ENCODE measurements at regions not wholly inside any gene's neighbourhood (a gene's known extent, or its start where the extent isn't known, plus 50 kb on each side); places are given as distances from the start of the nearest gene placed in this dataset.

DNA sequence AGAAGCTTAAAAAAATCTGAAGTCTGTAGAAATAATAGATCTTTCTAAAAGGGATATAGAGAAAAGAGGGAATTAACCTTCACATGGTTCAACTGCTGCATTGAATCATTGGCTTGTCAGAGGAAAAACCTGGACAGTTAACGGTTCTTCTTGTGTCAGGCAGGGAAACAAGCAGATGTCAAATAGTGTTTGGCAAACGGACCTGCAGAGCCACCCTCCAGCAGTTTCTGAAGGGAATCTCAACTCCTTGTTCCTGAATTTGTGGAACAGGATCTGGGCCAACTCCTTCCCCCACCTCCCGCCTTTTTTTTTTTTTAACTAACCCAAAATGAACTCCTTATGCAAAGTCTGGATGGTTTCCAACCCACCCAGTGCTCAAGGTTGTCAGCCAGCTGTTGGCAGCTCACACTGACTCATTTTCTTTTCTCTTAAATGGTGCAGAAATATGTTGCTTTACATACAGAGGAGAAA, 187.3 kb downstream of the CAND1 start:
- Histone ChIP-seq H3K36me3 (ENCODE audit: control insufficient read depth in 2 of 2, extremely low read depth in 1 of 2, insufficient read depth in 2 of 2, low read length in 2 of 2) (no peaks in the 10 kb centered on the region), H3K27ac (ENCODE audit: control insufficient read depth, insufficient read depth, low read length) (no peak overlapping the region), H3K27me3 (ENCODE audit: control insufficient read depth, extremely low read depth, insufficient read depth, low read length) (no peaks in the 10 kb centered on the region), H4K20me1 (ENCODE audit: control insufficient read depth, extremely low read depth, insufficient read depth, low read length) (no peaks in the 10 kb centered on the region), H3K79me2 (ENCODE audit: control insufficient read depth, insufficient read depth, low read length) (no peaks in the 10 kb centered on the region), H3K4me1 (ENCODE audit: control insufficient read depth, extremely low read depth, insufficient read depth, low read length) (peaks cover 14% of the 10 kb centered on the region), H3K4me2 (ENCODE audit: control insufficient read depth, extremely low read depth, insufficient read depth, low read depth, low read length) (peak overlapping the region; percentile 10), H2AFZ (ENCODE audit: control insufficient read depth, low read length) (no peak overlapping the region), H3K9ac (ENCODE audit: control insufficient read depth, extremely low read depth, insufficient read depth, low read length) (no peak overlapping the region), H3K9me3 (ENCODE audit: control insufficient read depth, low read depth, low read length) (no peaks in the 10 kb centered on the region), H3K9me1 (ENCODE audit: control insufficient read depth, extremely low read depth, insufficient read depth, low read length) (no peaks in the 10 kb centered on the region), H3K4me3 (ENCODE audit: control insufficient read depth in 2 of 3, extremely low read depth in 1 of 3, insufficient read depth in 2 of 3, low read depth in 1 of 3, low read length in 3 of 3) (no peak overlapping the region)
- DNase-seq (ENCODE audit: low read depth, low spot score) = peak; percentile 30
- TF ChIP-seq, protein P1, sequence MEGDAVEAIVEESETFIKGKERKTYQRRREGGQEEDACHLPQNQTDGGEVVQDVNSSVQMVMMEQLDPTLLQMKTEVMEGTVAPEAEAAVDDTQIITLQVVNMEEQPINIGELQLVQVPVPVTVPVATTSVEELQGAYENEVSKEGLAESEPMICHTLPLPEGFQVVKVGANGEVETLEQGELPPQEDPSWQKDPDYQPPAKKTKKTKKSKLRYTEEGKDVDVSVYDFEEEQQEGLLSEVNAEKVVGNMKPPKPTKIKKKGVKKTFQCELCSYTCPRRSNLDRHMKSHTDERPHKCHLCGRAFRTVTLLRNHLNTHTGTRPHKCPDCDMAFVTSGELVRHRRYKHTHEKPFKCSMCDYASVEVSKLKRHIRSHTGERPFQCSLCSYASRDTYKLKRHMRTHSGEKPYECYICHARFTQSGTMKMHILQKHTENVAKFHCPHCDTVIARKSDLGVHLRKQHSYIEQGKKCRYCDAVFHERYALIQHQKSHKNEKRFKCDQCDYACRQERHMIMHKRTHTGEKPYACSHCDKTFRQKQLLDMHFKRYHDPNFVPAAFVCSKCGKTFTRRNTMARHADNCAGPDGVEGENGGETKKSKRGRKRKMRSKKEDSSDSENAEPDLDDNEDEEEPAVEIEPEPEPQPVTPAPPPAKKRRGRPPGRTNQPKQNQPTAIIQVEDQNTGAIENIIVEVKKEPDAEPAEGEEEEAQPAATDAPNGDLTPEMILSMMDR (optimal IDR thresholded peaks at IDR 0.05 in 1 of 3, IDR thresholded peaks at IDR 0.05 in 1 of 3, conservative IDR thresholded peaks at IDR 0.05 in 1 of 3; ENCODE audit: extremely low read depth in 1 of 3, insufficient read depth in 2 of 3, low read length in 3 of 3) = no peak
- TF ChIP-seq EZH2 (IDR thresholded peaks at IDR 0.05; ENCODE audit: low read length) = no peak
- peak; percentile 53 for FAIRE-seq
- dilution Hi-C loops (cut with MboI; ENCODE audit: extremely low pct_ligation_motif_present, low sequenced_read_pairs) = no loop called here

DNA sequence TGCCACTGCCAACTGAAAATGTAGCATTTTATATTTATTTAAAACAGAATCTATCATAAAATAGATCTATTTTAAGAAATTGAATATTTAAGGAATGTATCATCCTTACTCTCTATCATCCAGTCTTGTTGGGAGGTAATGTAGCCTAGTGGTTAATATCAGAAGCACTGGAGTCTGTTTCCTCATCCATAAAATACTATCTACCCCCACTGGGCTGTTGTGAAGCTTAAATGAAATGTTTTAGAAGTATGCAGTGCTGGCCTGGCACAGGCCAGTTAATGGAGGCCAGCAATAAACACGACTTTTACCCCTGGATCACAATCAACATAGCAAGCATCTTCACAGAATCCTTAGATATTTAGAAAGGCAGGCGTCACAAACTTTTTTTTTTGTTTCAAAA, 188.0 kb downstream of the CAND1 start:
- DNase-seq (ENCODE audit: low read depth, low spot score) (no peak), FAIRE-seq (no peak)
- no peak overlapping the region for H3K4me3 ChIP-seq (ENCODE audit: control insufficient read depth in 2 of 3, extremely low read depth in 1 of 3, insufficient read depth in 2 of 3, low read depth in 1 of 3, low read length in 3 of 3)
- no peak overlapping the region for H3K4me2 ChIP-seq (ENCODE audit: control insufficient read depth, extremely low read depth, insufficient read depth, low read depth, low read length)
- dilution Hi-C loops (cut with MboI; ENCODE audit: extremely low pct_ligation_motif_present, low sequenced_read_pairs) = no loop called here
- no peaks in the 10 kb centered on the region for H3K36me3 ChIP-seq (ENCODE audit: control insufficient read depth in 2 of 2, extremely low read depth in 1 of 2, insufficient read depth in 2 of 2, low read length in 2 of 2)
- no peak overlapping the region for H3K27ac ChIP-seq (ENCODE audit: control insufficient read depth, insufficient read depth, low read length)
- peaks cover 14% of the 10 kb centered on the region for H3K4me1 ChIP-seq (ENCODE audit: control insufficient read depth, extremely low read depth, insufficient read depth, low read length)
- H3K27me3 ChIP-seq (ENCODE audit: control insufficient read depth, extremely low read depth, insufficient read depth, low read length) = peaks cover under 1% of the 10 kb centered on the region
- H3K9me1 ChIP-seq (ENCODE audit: control insufficient read depth, extremely low read depth, insufficient read depth, low read length) = no peaks in the 10 kb centered on the region
- no peak overlapping the region for H2AFZ ChIP-seq (ENCODE audit: control insufficient read depth, low read length)
- no peaks in the 10 kb centered on the region for H3K79me2 ChIP-seq (ENCODE audit: control insufficient read depth, insufficient read depth, low read length)
- H3K9me3 ChIP-seq (ENCODE audit: control insufficient read depth, low read depth, low read length) = no peaks in the 10 kb centered on the region
- TF ChIP-seq, protein P1 (optimal IDR thresholded peaks at IDR 0.05 in 1 of 3, IDR thresholded peaks at IDR 0.05 in 1 of 3, conservative IDR thresholded peaks at IDR 0.05 in 1 of 3; ENCODE audit: extremely low read depth in 1 of 3, insufficient read depth in 2 of 3, low read length in 3 of 3) = no peak
- TF ChIP-seq EZH2 (IDR thresholded peaks at IDR 0.05; ENCODE audit: low read length) = no peak
- H4K20me1 ChIP-seq (ENCODE audit: control insufficient read depth, extremely low read depth, insufficient read depth, low read length) = no peaks in the 10 kb centered on the region
- no peak overlapping the region for H3K9ac ChIP-seq (ENCODE audit: control insufficient read depth, extremely low read depth, insufficient read depth, low read length)

Data from keratinocyte (primary cell).